H1 (cell line): ENCODE measurements at regions not wholly inside any gene's neighbourhood (a gene's known extent, or its start where the extent isn't known, plus 50 kb on each side); places are given as distances from the start of the nearest gene placed in this dataset.

ENCODE experiments used
- ASH2L ChIP-seq: fragments of 200-600, 300-600 bp; sonication (generic); IDR thresholded peaks from one replicate; pipeline ENCODE4 v1.7.1; 2017; ENCODE audit warnings: low read length
- KDM4A ChIP-seq: IDR thresholded peaks from one replicate; pipeline ENCODE4 v1.7.1; 2012; ENCODE audit warnings: low read depth, mild to moderate bottlenecking, moderate library complexity, low read length, inconsistent platforms; ENCODE audit not compliant: severe bottlenecking
- NANOG ChIP-seq: IDR thresholded peaks from 2 replicates; pipeline ENCODE4 v1.6.1; 2011; ENCODE audit warnings: low read length, low read depth, mild to moderate bottlenecking, inconsistent platforms; ENCODE audit not compliant: insufficient read depth, poor library complexity, severe bottlenecking
- TAF1 ChIP-seq: IDR thresholded peaks from 2 replicates; pipeline ENCODE4 v1.6.1; 2011; ENCODE audit warnings: mild to moderate bottlenecking, low read depth, low read length
- TF ChIP-seq, protein P1 (sequence below): fragments of 300-600 bp; sonication (generic); IDR thresholded peaks from 2 replicates; pipeline ENCODE4 v1.7.1; 2012; ENCODE audit warnings: low read length, moderate library complexity, mild to moderate bottlenecking, inconsistent platforms; ENCODE audit not compliant: insufficient replicate concordance

DNA sequence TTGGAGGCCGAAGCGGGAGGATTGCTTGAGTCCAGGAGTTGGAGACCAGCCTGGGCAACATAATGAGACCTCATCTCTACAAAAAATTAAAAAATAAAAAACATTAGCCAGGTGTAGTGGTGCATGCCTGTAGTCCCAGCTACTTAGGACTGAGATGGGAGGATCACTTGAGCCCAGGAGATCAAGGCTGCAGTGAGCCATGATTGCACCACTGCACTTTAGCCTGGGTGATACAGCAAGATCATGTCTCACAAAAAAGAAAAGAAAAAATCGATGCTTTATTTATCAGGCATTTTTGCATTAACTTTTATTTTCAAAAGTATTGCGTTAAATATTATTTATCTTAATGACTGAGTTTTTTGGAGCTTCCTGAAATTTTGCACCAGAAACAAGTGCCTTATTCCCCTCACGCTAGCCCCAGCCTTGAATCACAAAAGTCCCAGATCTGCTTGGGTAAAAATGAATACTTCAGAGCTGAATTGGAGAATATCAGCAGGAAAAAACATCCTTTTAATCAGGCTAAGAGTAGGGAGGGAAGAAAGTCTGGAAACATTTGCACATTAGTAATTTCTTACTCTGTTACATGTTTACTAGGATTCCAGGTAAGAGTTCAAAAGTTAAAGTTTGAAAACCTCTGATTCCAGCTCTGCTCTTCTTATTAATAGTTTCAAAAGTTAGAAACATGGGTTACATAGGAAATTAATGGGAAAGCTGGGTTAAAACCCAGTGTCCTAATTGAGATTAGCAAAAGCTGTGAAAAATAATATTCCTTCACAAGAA, 111.4 kb upstream of the FOXN2 start (continued):
- TF ChIP-seq, protein P1, sequence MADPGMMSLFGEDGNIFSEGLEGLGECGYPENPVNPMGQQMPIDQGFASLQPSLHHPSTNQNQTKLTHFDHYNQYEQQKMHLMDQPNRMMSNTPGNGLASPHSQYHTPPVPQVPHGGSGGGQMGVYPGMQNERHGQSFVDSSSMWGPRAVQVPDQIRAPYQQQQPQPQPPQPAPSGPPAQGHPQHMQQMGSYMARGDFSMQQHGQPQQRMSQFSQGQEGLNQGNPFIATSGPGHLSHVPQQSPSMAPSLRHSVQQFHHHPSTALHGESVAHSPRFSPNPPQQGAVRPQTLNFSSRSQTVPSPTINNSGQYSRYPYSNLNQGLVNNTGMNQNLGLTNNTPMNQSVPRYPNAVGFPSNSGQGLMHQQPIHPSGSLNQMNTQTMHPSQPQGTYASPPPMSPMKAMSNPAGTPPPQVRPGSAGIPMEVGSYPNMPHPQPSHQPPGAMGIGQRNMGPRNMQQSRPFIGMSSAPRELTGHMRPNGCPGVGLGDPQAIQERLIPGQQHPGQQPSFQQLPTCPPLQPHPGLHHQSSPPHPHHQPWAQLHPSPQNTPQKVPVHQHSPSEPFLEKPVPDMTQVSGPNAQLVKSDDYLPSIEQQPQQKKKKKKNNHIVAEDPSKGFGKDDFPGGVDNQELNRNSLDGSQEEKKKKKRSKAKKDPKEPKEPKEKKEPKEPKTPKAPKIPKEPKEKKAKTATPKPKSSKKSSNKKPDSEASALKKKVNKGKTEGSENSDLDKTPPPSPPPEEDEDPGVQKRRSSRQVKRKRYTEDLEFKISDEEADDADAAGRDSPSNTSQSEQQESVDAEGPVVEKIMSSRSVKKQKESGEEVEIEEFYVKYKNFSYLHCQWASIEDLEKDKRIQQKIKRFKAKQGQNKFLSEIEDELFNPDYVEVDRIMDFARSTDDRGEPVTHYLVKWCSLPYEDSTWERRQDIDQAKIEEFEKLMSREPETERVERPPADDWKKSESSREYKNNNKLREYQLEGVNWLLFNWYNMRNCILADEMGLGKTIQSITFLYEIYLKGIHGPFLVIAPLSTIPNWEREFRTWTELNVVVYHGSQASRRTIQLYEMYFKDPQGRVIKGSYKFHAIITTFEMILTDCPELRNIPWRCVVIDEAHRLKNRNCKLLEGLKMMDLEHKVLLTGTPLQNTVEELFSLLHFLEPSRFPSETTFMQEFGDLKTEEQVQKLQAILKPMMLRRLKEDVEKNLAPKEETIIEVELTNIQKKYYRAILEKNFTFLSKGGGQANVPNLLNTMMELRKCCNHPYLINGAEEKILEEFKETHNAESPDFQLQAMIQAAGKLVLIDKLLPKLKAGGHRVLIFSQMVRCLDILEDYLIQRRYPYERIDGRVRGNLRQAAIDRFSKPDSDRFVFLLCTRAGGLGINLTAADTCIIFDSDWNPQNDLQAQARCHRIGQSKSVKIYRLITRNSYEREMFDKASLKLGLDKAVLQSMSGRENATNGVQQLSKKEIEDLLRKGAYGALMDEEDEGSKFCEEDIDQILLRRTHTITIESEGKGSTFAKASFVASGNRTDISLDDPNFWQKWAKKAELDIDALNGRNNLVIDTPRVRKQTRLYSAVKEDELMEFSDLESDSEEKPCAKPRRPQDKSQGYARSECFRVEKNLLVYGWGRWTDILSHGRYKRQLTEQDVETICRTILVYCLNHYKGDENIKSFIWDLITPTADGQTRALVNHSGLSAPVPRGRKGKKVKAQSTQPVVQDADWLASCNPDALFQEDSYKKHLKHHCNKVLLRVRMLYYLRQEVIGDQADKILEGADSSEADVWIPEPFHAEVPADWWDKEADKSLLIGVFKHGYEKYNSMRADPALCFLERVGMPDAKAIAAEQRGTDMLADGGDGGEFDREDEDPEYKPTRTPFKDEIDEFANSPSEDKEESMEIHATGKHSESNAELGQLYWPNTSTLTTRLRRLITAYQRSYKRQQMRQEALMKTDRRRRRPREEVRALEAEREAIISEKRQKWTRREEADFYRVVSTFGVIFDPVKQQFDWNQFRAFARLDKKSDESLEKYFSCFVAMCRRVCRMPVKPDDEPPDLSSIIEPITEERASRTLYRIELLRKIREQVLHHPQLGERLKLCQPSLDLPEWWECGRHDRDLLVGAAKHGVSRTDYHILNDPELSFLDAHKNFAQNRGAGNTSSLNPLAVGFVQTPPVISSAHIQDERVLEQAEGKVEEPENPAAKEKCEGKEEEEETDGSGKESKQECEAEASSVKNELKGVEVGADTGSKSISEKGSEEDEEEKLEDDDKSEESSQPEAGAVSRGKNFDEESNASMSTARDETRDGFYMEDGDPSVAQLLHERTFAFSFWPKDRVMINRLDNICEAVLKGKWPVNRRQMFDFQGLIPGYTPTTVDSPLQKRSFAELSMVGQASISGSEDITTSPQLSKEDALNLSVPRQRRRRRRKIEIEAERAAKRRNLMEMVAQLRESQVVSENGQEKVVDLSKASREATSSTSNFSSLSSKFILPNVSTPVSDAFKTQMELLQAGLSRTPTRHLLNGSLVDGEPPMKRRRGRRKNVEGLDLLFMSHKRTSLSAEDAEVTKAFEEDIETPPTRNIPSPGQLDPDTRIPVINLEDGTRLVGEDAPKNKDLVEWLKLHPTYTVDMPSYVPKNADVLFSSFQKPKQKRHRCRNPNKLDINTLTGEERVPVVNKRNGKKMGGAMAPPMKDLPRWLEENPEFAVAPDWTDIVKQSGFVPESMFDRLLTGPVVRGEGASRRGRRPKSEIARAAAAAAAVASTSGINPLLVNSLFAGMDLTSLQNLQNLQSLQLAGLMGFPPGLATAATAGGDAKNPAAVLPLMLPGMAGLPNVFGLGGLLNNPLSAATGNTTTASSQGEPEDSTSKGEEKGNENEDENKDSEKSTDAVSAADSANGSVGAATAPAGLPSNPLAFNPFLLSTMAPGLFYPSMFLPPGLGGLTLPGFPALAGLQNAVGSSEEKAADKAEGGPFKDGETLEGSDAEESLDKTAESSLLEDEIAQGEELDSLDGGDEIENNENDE, result no peak
- no peak for TF ChIP-seq ASH2L
- no peak for TF ChIP-seq KDM4A
- TF ChIP-seq TAF1, result no peak
- no peak for TF ChIP-seq NANOG
